ENCODE measurements at regions not wholly inside any gene's neighbourhood (a gene's known extent, or its start where the extent isn't known, plus 50 kb on each side); places are given as distances from the start of the nearest gene placed in this dataset.

GRCh38 chr2:220103596-220103995, 476.2 kb downstream of the SLC4A3 start:
- TF ChIP-seq GABPB1 (CRISPR knock-in tag; IDR thresholded peaks at IDR 0.05) (no peak), ATF3 (CRISPR knock-in tag; conservative IDR thresholded peaks at IDR 0.05) (no peak)
- Mint-ChIP-seq H3K9me3 (peaks cover 10% of the 10 kb centered on the region), H3K27me3 (ENCODE audit: low read depth) (no peaks in the 10 kb centered on the region; the same call in 1 of the 2 replicates), H3K36me3 (no peaks in the 10 kb centered on the region), H3K4me1 (no peaks in the 10 kb centered on the region; the same call in 1 of the 2 replicates), H3K27ac (no peak overlapping the region), H3K4me3 (no peak overlapping the region)
- no peak for ATAC-seq
- no peak for DNase-seq (ENCODE audit: low spot score)
- ChIA-PET CTCF (no interaction called here), POLR2A (no interaction called here)

- Mint-ChIP-seq H3K9me3 (no peaks in the 10 kb centered on the region), H3K27ac (no peak overlapping the region), H3K27me3 (ENCODE audit: low read depth) (no peaks in the 10 kb centered on the region; the same call in 1 of the 2 replicates), H3K4me3 (no peak overlapping the region), H3K36me3 (no peaks in the 10 kb centered on the region), H3K4me1 (no peaks in the 10 kb centered on the region; the same call in 1 of the 2 replicates)
- ATAC-seq (peak; percentile 75), DNase-seq (ENCODE audit: low spot score) (peak; percentile 12)
- TF ChIP-seq TCF7 (CRISPR knock-in tag; IDR thresholded peaks at IDR 0.05; ENCODE audit: low read depth) (no peak), NFE2L1 (CRISPR knock-in tag; IDR thresholded peaks at IDR 0.05) (no peak), EMX1 (CRISPR knock-in tag; IDR thresholded peaks at IDR 0.05) (no peak), TP53 (CRISPR knock-in tag; IDR thresholded peaks at IDR 0.05) (no peak), ATF1 (CRISPR knock-in tag; IDR thresholded peaks at IDR 0.05) (no peak), ZNF396 (CRISPR knock-in tag; IDR thresholded peaks at IDR 0.05; ENCODE audit: borderline replicate concordance) (no peak), NFATC4 (CRISPR knock-in tag; IDR thresholded peaks at IDR 0.05) (no peak), ETV6 (CRISPR knock-in tag; IDR thresholded peaks at IDR 0.05) (no peak), ZBTB21 (CRISPR knock-in tag; IDR thresholded peaks at IDR 0.05; ENCODE audit: borderline replicate concordance) (no peak), FOXP4 (CRISPR knock-in tag; IDR thresholded peaks at IDR 0.05) (no peak), IRF1 (CRISPR knock-in tag; IDR thresholded peaks at IDR 0.05) (no peak), SP1 (CRISPR knock-in tag; conservative IDR thresholded peaks at IDR 0.05) (no peak), ZNF219 (CRISPR knock-in tag; IDR thresholded peaks at IDR 0.05; ENCODE audit: borderline replicate concordance) (no peak), SMAD3 (CRISPR knock-in tag; IDR thresholded peaks at IDR 0.05; ENCODE audit: borderline replicate concordance) (no peak), ATF2 (CRISPR knock-in tag; IDR thresholded peaks at IDR 0.05; ENCODE audit: borderline replicate concordance, low read depth) (no peak)
- TF ChIP-seq, protein P1, sequence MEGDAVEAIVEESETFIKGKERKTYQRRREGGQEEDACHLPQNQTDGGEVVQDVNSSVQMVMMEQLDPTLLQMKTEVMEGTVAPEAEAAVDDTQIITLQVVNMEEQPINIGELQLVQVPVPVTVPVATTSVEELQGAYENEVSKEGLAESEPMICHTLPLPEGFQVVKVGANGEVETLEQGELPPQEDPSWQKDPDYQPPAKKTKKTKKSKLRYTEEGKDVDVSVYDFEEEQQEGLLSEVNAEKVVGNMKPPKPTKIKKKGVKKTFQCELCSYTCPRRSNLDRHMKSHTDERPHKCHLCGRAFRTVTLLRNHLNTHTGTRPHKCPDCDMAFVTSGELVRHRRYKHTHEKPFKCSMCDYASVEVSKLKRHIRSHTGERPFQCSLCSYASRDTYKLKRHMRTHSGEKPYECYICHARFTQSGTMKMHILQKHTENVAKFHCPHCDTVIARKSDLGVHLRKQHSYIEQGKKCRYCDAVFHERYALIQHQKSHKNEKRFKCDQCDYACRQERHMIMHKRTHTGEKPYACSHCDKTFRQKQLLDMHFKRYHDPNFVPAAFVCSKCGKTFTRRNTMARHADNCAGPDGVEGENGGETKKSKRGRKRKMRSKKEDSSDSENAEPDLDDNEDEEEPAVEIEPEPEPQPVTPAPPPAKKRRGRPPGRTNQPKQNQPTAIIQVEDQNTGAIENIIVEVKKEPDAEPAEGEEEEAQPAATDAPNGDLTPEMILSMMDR (IDR thresholded peaks at IDR 0.05): no peak
- ChIA-PET POLR2A (no interaction called here), CTCF (no interaction called here)
These were observed 477.5 kb downstream of the SLC4A3 start for GRCh38 chr2:220104871-220105351.

DNA sequence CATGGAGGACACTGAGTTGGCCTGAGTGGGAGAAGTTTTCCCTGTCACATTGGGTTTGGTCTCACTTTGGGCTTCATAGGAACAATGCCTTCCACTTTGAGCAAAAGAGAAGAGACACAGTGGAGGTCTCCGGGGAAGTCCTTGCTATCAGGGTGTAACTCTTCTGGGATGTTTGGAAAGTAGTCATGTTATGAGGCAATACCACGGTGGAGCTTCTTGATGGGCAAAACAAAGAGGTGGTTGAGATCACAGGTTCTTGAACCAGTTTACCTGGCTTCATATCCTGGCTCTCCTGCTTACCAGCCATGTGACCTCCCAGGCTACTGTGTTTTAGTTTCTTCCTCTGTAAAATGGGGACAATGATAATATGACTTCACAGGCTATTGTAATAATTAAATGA, 478.6 kb downstream of the SLC4A3 start:
- Mint-ChIP-seq H3K4me3 (no peak overlapping the region), H3K4me1 (no peaks in the 10 kb centered on the region; the same call in 1 of the 2 replicates), H3K36me3 (no peaks in the 10 kb centered on the region), H3K27me3 (ENCODE audit: low read depth) (no peaks in the 10 kb centered on the region; the same call in 1 of the 2 replicates), H3K27ac (peak overlapping the region; percentile 19; the same call in 1 of the 2 replicates), H3K9me3 (no peaks in the 10 kb centered on the region)
- DNase-seq (ENCODE audit: low spot score): no peak
- POLR2A ChIA-PET: no interaction called here
- no peak for ATAC-seq
- CTCF ChIA-PET: no interaction called here
- no peak for TF ChIP-seq ZNF396 (CRISPR knock-in tag; IDR thresholded peaks at IDR 0.05; ENCODE audit: borderline replicate concordance)
- no peak for TF ChIP-seq HMGA2 (CRISPR knock-in tag; IDR thresholded peaks at IDR 0.05)
- TF ChIP-seq MYBL2 (CRISPR knock-in tag; IDR thresholded peaks at IDR 0.05): no peak
- no peak for TF ChIP-seq NR3C1 (CRISPR knock-in tag; conservative IDR thresholded peaks at IDR 0.05; ENCODE audit: low read depth)
- no peak for TF ChIP-seq ERG (CRISPR knock-in tag; IDR thresholded peaks at IDR 0.05)
- no peak for TF ChIP-seq TEAD1 (CRISPR knock-in tag; IDR thresholded peaks at IDR 0.05)

Data from WTC11 (cell line).